ENCODE measurements at regions not wholly inside any gene's neighbourhood (a gene's known extent, or its start where the extent isn't known, plus 50 kb on each side); places are given as distances from the start of the nearest gene placed in this dataset.

- no peak overlapping the region for H3K4me3 Mint-ChIP-seq
- no peak for TF ChIP-seq CTCF (IDR thresholded peaks at IDR 0.05)
- H3K27me3 Mint-ChIP-seq (ENCODE audit: low read depth, poor library complexity), result no peaks in the 10 kb centered on the region
- no peaks in the 10 kb centered on the region for H3K36me3 Mint-ChIP-seq (ENCODE audit: low read depth)
- H3K27ac Mint-ChIP-seq, result no peak overlapping the region
- DNase-seq, result no peak
- H3K9me3 Mint-ChIP-seq, result no peaks in the 10 kb centered on the region
- H3K4me1 Mint-ChIP-seq, result peaks cover 14% of the 10 kb centered on the region
These were observed 125.0 kb upstream of the B3GALT2 start for GRCh38 chr1:193311226-193311948.

- no peak for TF ChIP-seq CTCF (IDR thresholded peaks at IDR 0.05)
- H3K27ac Mint-ChIP-seq, result peak overlapping the region; percentile 12
- DNase-seq, result no peak
- no peaks in the 10 kb centered on the region for H3K9me3 Mint-ChIP-seq
- peaks cover 14% of the 10 kb centered on the region for H3K4me1 Mint-ChIP-seq
- no peaks in the 10 kb centered on the region for H3K27me3 Mint-ChIP-seq (ENCODE audit: low read depth, poor library complexity)
- H3K4me3 Mint-ChIP-seq, result no peak overlapping the region
- H3K36me3 Mint-ChIP-seq (ENCODE audit: low read depth), result no peaks in the 10 kb centered on the region
These were observed 124.2 kb upstream of the B3GALT2 start for GRCh38 chr1:193310564-193310963.

GRCh38 chr1:193309936-193310475 lies 123.6 kb upstream of the B3GALT2 start:
- H3K9me3 Mint-ChIP-seq, result no peaks in the 10 kb centered on the region

GRCh38 chr1:193308438-193308837 lies 122.0 kb upstream of the B3GALT2 start:
- no peak overlapping the region for H3K4me3 Mint-ChIP-seq
- peak overlapping the region; percentile 2 for H3K27ac Mint-ChIP-seq
- H3K36me3 Mint-ChIP-seq (ENCODE audit: low read depth), result no peaks in the 10 kb centered on the region
- TF ChIP-seq CTCF (IDR thresholded peaks at IDR 0.05), result no peak
- H3K27me3 Mint-ChIP-seq (ENCODE audit: low read depth, poor library complexity), result no peaks in the 10 kb centered on the region
- no peaks in the 10 kb centered on the region for H3K9me3 Mint-ChIP-seq
- peaks cover 14% of the 10 kb centered on the region for H3K4me1 Mint-ChIP-seq
- no peak for DNase-seq

More at GRCh38 chr1:193309936-193310475, 123.6 kb upstream of the B3GALT2 start:
- Mint-ChIP-seq H3K36me3 (ENCODE audit: low read depth) (no peaks in the 10 kb centered on the region), H3K27me3 (ENCODE audit: low read depth, poor library complexity) (no peaks in the 10 kb centered on the region), H3K27ac (peak overlapping the region; percentile 12), H3K4me1 (peaks cover 14% of the 10 kb centered on the region), H3K4me3 (no peak overlapping the region)
- TF ChIP-seq CTCF (IDR thresholded peaks at IDR 0.05), result no peak
- no peak for DNase-seq

- Mint-ChIP-seq H3K4me1 (peaks cover 14% of the 10 kb centered on the region), H3K27ac (no peak overlapping the region), H3K36me3 (ENCODE audit: low read depth) (no peaks in the 10 kb centered on the region), H3K9me3 (no peaks in the 10 kb centered on the region), H3K27me3 (ENCODE audit: low read depth, poor library complexity) (no peaks in the 10 kb centered on the region), H3K4me3 (no peak overlapping the region)
- DNase-seq, result no peak
- no peak for TF ChIP-seq CTCF (IDR thresholded peaks at IDR 0.05)
These were observed 120.0 kb upstream of the B3GALT2 start for GRCh38 chr1:193306430-193306829.
